Activated CD8-positive, alpha-beta T cell treated with anti-CD3 and anti-CD28 coated beads, Interleukin-2, amount 10 ng/mL, durations not matched to agents 7 days and 5 days (primary cell): ENCODE measurements at regions not wholly inside any gene's neighbourhood (a gene's known extent, or its start where the extent isn't known, plus 50 kb on each side); places are given as distances from the start of the nearest gene placed in this dataset.

Experiments
- ATAC-seq: fragments of 150-1000 bp; cut with Tn5 transposase; one replicate; pipeline ENCODE4 v1.10.0; 2021; ENCODE audit warnings: moderate library complexity
- CTCF ChIA-PET: fragments of 350-600 bp; sonication (Branson Sonifier 250); formaldehyde crosslinking; loops from one replicate; lab custom pipeline; 2021; ENCODE audit warnings: antibody characterized with exemption; lab: Charles Lee
- POLR2A ChIA-PET: fragments of 350-600 bp; sonication (Branson Sonifier 250); formaldehyde crosslinking; loops from one replicate; lab custom pipeline; 2021; ENCODE audit warnings: antibody characterized with exemption; lab: Charles Lee
- DNase-seq: peaks from one replicate; pipeline ENCODE4 v3.0.0-alpha.2; 2020
- H3K27ac Mint-ChIP-seq: one replicate; pipeline ENCODE4 v1.8.0; 2021; ENCODE audit warnings: mild to moderate bottlenecking, mixed read lengths
- H3K27me3 Mint-ChIP-seq: one replicate; pipeline ENCODE4 v1.8.0; 2021; ENCODE audit warnings: low read depth, mixed read lengths
- H3K36me3 Mint-ChIP-seq: one replicate; pipeline ENCODE4 v1.8.0; 2021; ENCODE audit warnings: low read depth, mixed read lengths
- H3K4me1 Mint-ChIP-seq: one replicate; pipeline ENCODE4 v1.8.0; 2021; ENCODE audit warnings: low read depth, mixed read lengths
- H3K4me3 Mint-ChIP-seq: one replicate; pipeline ENCODE4 v1.8.0; 2021; ENCODE audit warnings: mild to moderate bottlenecking, mixed read lengths
- H3K9me3 Mint-ChIP-seq: one replicate; pipeline ENCODE4 v1.8.0; 2022; ENCODE audit warnings: mixed read lengths; ENCODE audit not compliant: insufficient read depth

DNA sequence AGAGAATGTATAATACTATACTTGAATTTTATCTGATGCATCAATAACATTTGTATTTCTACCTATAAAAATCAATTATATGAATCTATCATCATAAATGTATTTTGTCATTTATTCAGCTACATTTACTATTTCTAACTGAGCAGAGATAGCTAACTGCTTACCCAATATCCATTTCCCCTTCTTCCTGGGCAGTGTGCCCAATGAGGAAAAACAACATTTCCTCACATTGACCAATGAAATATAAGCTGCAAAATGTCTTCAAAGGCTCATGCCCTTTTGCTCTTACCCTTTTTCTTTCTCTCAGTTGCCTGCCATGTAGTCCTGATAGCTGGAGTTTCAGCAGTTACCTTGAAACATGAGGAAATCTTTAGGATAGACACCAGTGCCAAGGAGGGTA is 385.8 kb upstream of the PCSK5 start:
- DNase-seq = no peak
- Mint-ChIP-seq H3K27me3 (no peaks in the 10 kb centered on the region), H3K4me1 (no peaks in the 10 kb centered on the region), H3K9me3 (no peaks in the 10 kb centered on the region), H3K36me3 (no peaks in the 10 kb centered on the region), H3K27ac (no peak overlapping the region), H3K4me3 (no peak overlapping the region)
- no peak for ATAC-seq
- CTCF ChIA-PET = no interaction called here
- POLR2A ChIA-PET = no interaction called here

GRCh38 chr9:75505654-75506053 is 384.8 kb upstream of the PCSK5 start:
- no peaks in the 10 kb centered on the region for H3K27me3 Mint-ChIP-seq
- H3K36me3 Mint-ChIP-seq = no peaks in the 10 kb centered on the region
- no peak for ATAC-seq
- H3K27ac Mint-ChIP-seq = no peak overlapping the region
- H3K4me3 Mint-ChIP-seq = no peak overlapping the region
- CTCF ChIA-PET = no interaction called here
- POLR2A ChIA-PET = no interaction called here
- no peaks in the 10 kb centered on the region for H3K4me1 Mint-ChIP-seq
- no peaks in the 10 kb centered on the region for H3K9me3 Mint-ChIP-seq
- DNase-seq = no peak

DNA sequence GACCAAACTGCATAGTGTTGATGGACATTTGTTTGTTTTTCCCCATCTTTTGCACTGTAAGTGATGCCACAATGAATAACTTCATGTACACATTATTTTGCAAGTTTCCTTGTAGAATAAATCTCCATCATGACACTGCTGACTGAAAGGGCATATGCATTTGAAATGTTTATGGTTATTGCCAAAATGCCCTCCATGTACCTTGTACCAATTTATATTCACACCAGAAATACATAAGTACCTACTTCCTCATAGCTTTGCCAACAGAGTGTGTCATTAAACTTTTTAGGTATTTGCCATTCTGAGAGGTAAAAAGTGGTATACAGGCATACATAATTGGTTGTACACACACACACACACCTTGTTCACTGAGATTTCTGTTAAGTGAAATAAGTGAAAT is 361.0 kb upstream of the PCSK5 start:
- H3K36me3 Mint-ChIP-seq = no peaks in the 10 kb centered on the region
- CTCF ChIA-PET = no interaction called here
- ATAC-seq = no peak
- POLR2A ChIA-PET = no interaction called here
- no peak overlapping the region for H3K27ac Mint-ChIP-seq
- no peak for DNase-seq
- no peaks in the 10 kb centered on the region for H3K4me1 Mint-ChIP-seq
- H3K9me3 Mint-ChIP-seq = no peaks in the 10 kb centered on the region
- no peaks in the 10 kb centered on the region for H3K27me3 Mint-ChIP-seq
- H3K4me3 Mint-ChIP-seq = no peak overlapping the region

GRCh38 chr9:75531588-75531987 is 358.9 kb upstream of the PCSK5 start:
- Mint-ChIP-seq H3K4me3 (no peak overlapping the region), H3K4me1 (no peaks in the 10 kb centered on the region), H3K27me3 (no peaks in the 10 kb centered on the region), H3K36me3 (no peaks in the 10 kb centered on the region), H3K9me3 (no peaks in the 10 kb centered on the region), H3K27ac (no peak overlapping the region)
- POLR2A ChIA-PET = no interaction called here
- ATAC-seq (no peak), DNase-seq (no peak)
- CTCF ChIA-PET = no interaction called here

GRCh38 chr9:75532233-75533050 is 358.0 kb upstream of the PCSK5 start:
- ATAC-seq = no peak
- no peak for DNase-seq
- H3K27ac Mint-ChIP-seq = no peak overlapping the region
- no peak overlapping the region for H3K4me3 Mint-ChIP-seq
- no peaks in the 10 kb centered on the region for H3K9me3 Mint-ChIP-seq
- no peaks in the 10 kb centered on the region for H3K36me3 Mint-ChIP-seq
- POLR2A ChIA-PET = no interaction called here
- no peaks in the 10 kb centered on the region for H3K4me1 Mint-ChIP-seq
- H3K27me3 Mint-ChIP-seq = no peaks in the 10 kb centered on the region
- CTCF ChIA-PET = no interaction called here

DNA sequence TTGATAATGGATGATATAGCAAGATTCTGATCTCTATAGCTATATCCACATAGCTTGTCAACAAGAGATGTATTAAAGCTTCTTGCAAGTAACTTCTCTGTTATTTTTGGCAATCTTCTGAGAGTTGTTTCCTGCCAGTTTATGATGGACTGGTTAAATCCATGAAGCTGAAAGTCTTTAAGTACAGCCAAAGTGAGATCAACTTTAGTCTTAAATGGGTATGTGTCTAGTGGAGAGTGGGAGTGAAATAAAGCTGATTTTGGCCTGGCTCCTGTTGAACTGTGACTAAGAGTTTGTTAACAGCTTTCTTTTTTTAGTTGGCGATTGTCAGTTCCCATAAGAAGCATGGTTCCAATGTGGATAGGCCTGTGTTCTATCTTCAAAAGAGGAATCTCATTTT is 350.9 kb upstream of the PCSK5 start:
- Mint-ChIP-seq H3K9me3 (no peaks in the 10 kb centered on the region), H3K4me1 (no peaks in the 10 kb centered on the region), H3K27ac (no peak overlapping the region), H3K36me3 (no peaks in the 10 kb centered on the region), H3K27me3 (no peaks in the 10 kb centered on the region), H3K4me3 (no peak overlapping the region)
- DNase-seq (no peak), ATAC-seq (no peak)
- POLR2A ChIA-PET = no interaction called here
- CTCF ChIA-PET = interaction anchor here (1.1 kb wide), 1 partner anchor 19 kb away, joined by 3 read pairs; no protein-coding TSS in a partner anchor

DNA sequence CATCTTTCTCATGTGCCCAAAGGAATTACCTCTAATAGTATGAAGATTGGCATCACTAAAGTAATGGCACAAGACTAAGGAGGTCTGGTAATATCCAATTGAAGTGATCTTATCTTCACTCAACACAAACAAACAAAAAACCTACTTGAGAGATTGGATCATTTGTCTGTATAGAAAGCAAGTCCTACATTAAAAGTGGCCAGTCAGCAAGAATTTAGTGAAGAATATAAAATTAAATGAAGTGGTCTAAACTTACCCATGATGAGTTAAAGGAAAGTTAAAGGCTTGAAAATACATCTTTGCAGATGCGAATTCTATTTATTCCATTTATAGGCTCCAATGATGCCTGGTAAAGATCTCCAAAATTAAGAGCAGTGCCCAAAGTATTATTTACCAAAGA is 350.3 kb upstream of the PCSK5 start:
- Mint-ChIP-seq H3K4me1 (no peaks in the 10 kb centered on the region), H3K27me3 (no peaks in the 10 kb centered on the region), H3K9me3 (no peaks in the 10 kb centered on the region), H3K27ac (no peak overlapping the region), H3K4me3 (no peak overlapping the region), H3K36me3 (no peaks in the 10 kb centered on the region)
- DNase-seq = no peak
- CTCF ChIA-PET = interaction anchor here (1.1 kb wide), 1 partner anchor 18 kb away, joined by 3 read pairs; no protein-coding TSS in a partner anchor
- ATAC-seq = no peak
- POLR2A ChIA-PET = no interaction called here

GRCh38 chr9:75541734-75542133 is 348.7 kb upstream of the PCSK5 start:
- ATAC-seq = no peak
- H3K36me3 Mint-ChIP-seq = no peaks in the 10 kb centered on the region
- no peaks in the 10 kb centered on the region for H3K27me3 Mint-ChIP-seq
- ChIA-PET CTCF (no interaction called here), POLR2A (no interaction called here)
- H3K27ac Mint-ChIP-seq = no peak overlapping the region
- H3K9me3 Mint-ChIP-seq = no peaks in the 10 kb centered on the region
- no peak overlapping the region for H3K4me3 Mint-ChIP-seq
- no peak for DNase-seq
- no peaks in the 10 kb centered on the region for H3K4me1 Mint-ChIP-seq

- ATAC-seq = no peak
- no peak overlapping the region for H3K27ac Mint-ChIP-seq
- no peak overlapping the region for H3K4me3 Mint-ChIP-seq
- no peaks in the 10 kb centered on the region for H3K27me3 Mint-ChIP-seq
- CTCF ChIA-PET = no interaction called here
- no peaks in the 10 kb centered on the region for H3K4me1 Mint-ChIP-seq
- POLR2A ChIA-PET = no interaction called here
- no peaks in the 10 kb centered on the region for H3K36me3 Mint-ChIP-seq
- no peaks in the 10 kb centered on the region for H3K9me3 Mint-ChIP-seq
- no peak for DNase-seq
These were observed 345.7 kb upstream of the PCSK5 start for GRCh38 chr9:75544815-75545214.

- no peak for DNase-seq
- ChIA-PET POLR2A (no interaction called here), CTCF (no interaction called here)
- H3K4me1 Mint-ChIP-seq = no peaks in the 10 kb centered on the region
- H3K4me3 Mint-ChIP-seq = no peak overlapping the region
- no peak overlapping the region for H3K27ac Mint-ChIP-seq
- H3K27me3 Mint-ChIP-seq = no peaks in the 10 kb centered on the region
- no peak for ATAC-seq
- H3K36me3 Mint-ChIP-seq = no peaks in the 10 kb centered on the region
- no peaks in the 10 kb centered on the region for H3K9me3 Mint-ChIP-seq
These were observed 345.2 kb upstream of the PCSK5 start for GRCh38 chr9:75545287-75545686.

- H3K27me3 Mint-ChIP-seq = no peaks in the 10 kb centered on the region
- H3K4me3 Mint-ChIP-seq = no peak overlapping the region
- DNase-seq (no peak), ATAC-seq (no peak)
- no peaks in the 10 kb centered on the region for H3K4me1 Mint-ChIP-seq
- no peaks in the 10 kb centered on the region for H3K36me3 Mint-ChIP-seq
- no peak overlapping the region for H3K27ac Mint-ChIP-seq
- POLR2A ChIA-PET = no interaction called here
- CTCF ChIA-PET = no interaction called here
- H3K9me3 Mint-ChIP-seq = no peaks in the 10 kb centered on the region
These were observed 341.6 kb upstream of the PCSK5 start for GRCh38 chr9:75548871-75549270.

DNA sequence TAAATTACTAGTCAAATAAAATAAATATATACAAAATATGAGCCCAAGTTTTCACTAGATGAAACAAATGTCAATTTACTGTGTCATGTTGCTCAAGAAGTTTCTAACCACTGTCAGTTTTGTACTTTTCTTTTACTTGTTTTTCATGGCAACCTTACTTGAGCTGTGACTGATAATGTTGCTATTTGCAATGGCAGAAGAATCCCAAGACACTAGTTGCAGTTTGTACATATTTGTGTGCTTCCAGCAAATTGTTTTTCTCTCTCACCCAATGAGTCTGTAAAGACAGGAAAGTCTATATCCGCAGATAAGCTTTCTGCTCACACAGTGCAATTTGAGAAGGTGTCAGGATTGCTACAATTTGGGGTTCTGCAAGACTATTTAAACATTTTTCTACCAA is 338.6 kb upstream of the PCSK5 start:
- H3K27me3 Mint-ChIP-seq = no peaks in the 10 kb centered on the region
- H3K36me3 Mint-ChIP-seq = no peaks in the 10 kb centered on the region
- H3K9me3 Mint-ChIP-seq = no peaks in the 10 kb centered on the region
- H3K27ac Mint-ChIP-seq = no peak overlapping the region
- DNase-seq (no peak), ATAC-seq (no peak)
- no peak overlapping the region for H3K4me3 Mint-ChIP-seq
- no peaks in the 10 kb centered on the region for H3K4me1 Mint-ChIP-seq
- CTCF ChIA-PET = no interaction called here
- POLR2A ChIA-PET = no interaction called here

DNA sequence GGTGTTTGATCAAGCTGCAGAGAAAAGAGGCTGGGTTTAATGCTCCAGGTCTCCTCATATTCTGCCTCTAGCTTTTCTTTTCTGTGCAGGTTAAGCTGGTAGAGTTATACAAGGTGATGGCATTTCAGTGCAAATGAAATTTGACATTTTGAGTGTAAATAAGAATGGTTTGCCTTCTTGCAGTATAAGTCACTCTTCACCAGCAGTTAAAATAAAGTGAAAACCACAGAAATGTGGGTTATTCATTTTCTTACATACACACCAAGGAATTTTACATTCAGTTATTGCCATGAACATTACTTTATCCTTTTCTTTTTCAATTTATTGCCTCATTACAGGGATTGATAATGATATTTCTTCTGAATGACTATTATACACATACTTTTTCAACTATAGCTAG is 337.5 kb upstream of the PCSK5 start:
- ATAC-seq (no peak), DNase-seq (no peak)
- H3K27ac Mint-ChIP-seq = no peak overlapping the region
- H3K4me1 Mint-ChIP-seq = no peaks in the 10 kb centered on the region
- H3K27me3 Mint-ChIP-seq = no peaks in the 10 kb centered on the region
- no peaks in the 10 kb centered on the region for H3K36me3 Mint-ChIP-seq
- H3K4me3 Mint-ChIP-seq = no peak overlapping the region
- ChIA-PET POLR2A (no interaction called here), CTCF (no interaction called here)
- H3K9me3 Mint-ChIP-seq = no peaks in the 10 kb centered on the region
